ENCODE measurements at regions not wholly inside any gene's neighbourhood (a gene's known extent, or its start where the extent isn't known, plus 50 kb on each side); places are given as distances from the start of the nearest gene placed in this dataset.

DNA sequence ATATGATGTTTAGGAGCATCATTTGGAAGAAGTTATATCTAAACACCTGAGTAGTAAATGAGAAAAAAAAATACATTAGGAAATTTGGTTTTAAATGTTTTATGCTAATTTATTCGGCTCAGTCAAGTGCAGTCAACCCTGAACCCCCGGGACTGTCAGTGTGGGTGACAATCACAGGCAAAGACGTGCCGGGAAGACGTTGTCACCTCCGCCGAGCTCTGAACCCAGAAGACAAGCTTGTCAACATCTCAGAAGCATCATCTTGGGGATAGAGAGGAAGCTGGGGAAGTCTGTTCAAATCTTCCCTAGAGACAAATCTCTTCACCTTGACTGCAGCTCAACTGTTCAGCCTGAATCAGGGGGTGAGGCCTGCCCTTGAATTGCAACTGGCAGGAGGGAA lies 159.7 kb downstream of the RBFOX3 start:
- TF ChIP-seq GATA2 (IDR thresholded peaks at IDR 0.05; ENCODE audit: low read depth, low read length) (no peak), GATA3 (IDR thresholded peaks at IDR 0.05; ENCODE audit: low read depth, low read length) (no peak)

Data from SH-SY5Y (cell line).